B cell (primary cell): ENCODE measurements at regions not wholly inside any gene's neighbourhood (a gene's known extent, or its start where the extent isn't known, plus 50 kb on each side); places are given as distances from the start of the nearest gene placed in this dataset.

Experiments
- ATAC-seq: fragments of 200-7000 bp; cut with Tn5 transposase; one replicate; pipeline ENCODE4 v1.10.0; 2021; ENCODE audit warnings: low read depth, mild to moderate bottlenecking, moderate number of reproducible peaks, moderate library complexity
- CTCF ChIA-PET: fragments of 350-600 bp; sonication (Branson Sonifier 250); formaldehyde crosslinking; loops from one replicate; lab custom pipeline; 2021; ENCODE audit warnings: antibody characterized with exemption, inconsistent platforms; lab: Charles Lee
- POLR2A ChIA-PET: fragments of 350-600 bp; sonication (Branson Sonifier 250); formaldehyde crosslinking; loops from one replicate; lab custom pipeline; 2021; ENCODE audit warnings: antibody characterized with exemption; lab: Charles Lee
- DNase-seq: peaks from one replicate; pipeline ENCODE4 v3.0.0; 2013
- H2AFZ ChIP-seq: 2 replicates; pipeline ENCODE4 v1.6.1; 2012; ENCODE audit warnings: mild to moderate bottlenecking, low read depth, low read length; ENCODE audit not compliant: insufficient read depth, poor library complexity, severe bottlenecking
- H3K27ac ChIP-seq, 2 donors: 1 replicate in 1 of 2; 2 replicates in 1 of 2; pipeline ENCODE4 v1.5.1; 2012 to 2013; ENCODE audit warnings: low read length in 2 of 2, mild to moderate bottlenecking in 2 of 2, moderate library complexity in 1 of 2
- H3K27me3 ChIP-seq, 4 experiments: fragments of 200-600 bp in 1 of 4; sonication (generic) in 1 of 4; replicated peaks in 1 of 4; 1 replicate in 2 of 4; 2 replicates in 2 of 4; pipeline versions ENCODE4 v1.6.1 to v1.7.0; 2013 to 2016; ENCODE audit warnings: low read length in 3 of 4, mild to moderate bottlenecking in 2 of 4, mixed read lengths in 1 of 4, moderate library complexity in 1 of 4; ENCODE audit not compliant: insufficient read depth in 4 of 4, control insufficient read depth in 3 of 4; ENCODE audit errors: control extremely low read depth in 1 of 4
- H3K36me3 ChIP-seq, 2 experiments: replicated peaks in 1 of 2; 1 replicate in 1 of 2; 2 replicates in 1 of 2; pipeline versions ENCODE4 v1.6.1 to v1.7.1; 2013; ENCODE audit warnings: low read length in 1 of 2; ENCODE audit not compliant: insufficient read depth in 2 of 2, control insufficient read depth in 1 of 2; ENCODE audit errors: control extremely low read depth in 1 of 2, extremely low read depth in 1 of 2
- H3K4me1 ChIP-seq, 2 donors: fragments of 200-600 bp in 1 of 2; sonication (generic) in 1 of 2; 1 replicate in 1 of 2; 2 replicates in 1 of 2; pipeline versions ENCODE4 v1.5.1 to v1.6.1; 2013 to 2017; ENCODE audit warnings: low read length in 2 of 2; ENCODE audit not compliant: control insufficient read depth in 2 of 2, insufficient read depth in 2 of 2
- H3K4me2 ChIP-seq: replicated peaks from 2 replicates; pipeline ENCODE3; 2012; ENCODE audit warnings: mild to moderate bottlenecking, low read depth, low read length; ENCODE audit not compliant: poor library complexity, severe bottlenecking
- H3K4me3 ChIP-seq, 5 experiments: fragments of 200-600 bp in 1 of 5; sonication (generic) in 1 of 5; 1 replicate in 3 of 5; 2 replicates in 2 of 5; pipeline versions ENCODE4 v1.5.1 to v1.7.0; 2011 to 2016; ENCODE audit warnings: low read length in 4 of 5, mild to moderate bottlenecking in 4 of 5, low read depth in 2 of 5, control low read depth in 1 of 5, moderate library complexity in 1 of 5; ENCODE audit not compliant: insufficient read depth in 1 of 5; ENCODE audit errors: control extremely low read depth in 1 of 5, extremely low read depth in 1 of 5
- H3K79me2 ChIP-seq: fragments of 200-600 bp; sonication (generic); one replicate; pipeline ENCODE4 v1.6.0; 2016; ENCODE audit warnings: low read length; ENCODE audit not compliant: control insufficient read depth, insufficient read depth
- H3K9ac ChIP-seq: fragments of 200-600 bp; sonication (generic); 2 replicates; pipeline ENCODE4 v1.6.1; 2017; ENCODE audit warnings: mild to moderate bottlenecking, low read length, moderate library complexity
- H3K9me3 ChIP-seq, 3 donors: one replicate each; pipeline versions ENCODE4 v1.6.1 to v1.7.1; 2013; ENCODE audit warnings: low read length in 2 of 3; ENCODE audit not compliant: control insufficient read depth in 2 of 3, insufficient read depth in 1 of 3; ENCODE audit errors: control extremely low read depth in 1 of 3
- H4K20me1 ChIP-seq: 2 replicates; pipeline ENCODE4 v1.6.0; 2012; ENCODE audit warnings: mild to moderate bottlenecking, low read length; ENCODE audit not compliant: insufficient read depth, control insufficient read depth, poor library complexity, severe bottlenecking
- H3K27ac Mint-ChIP-seq: one replicate; pipeline ENCODE4 v1.8.0; 2021; ENCODE audit warnings: mixed read lengths
- H3K27me3 Mint-ChIP-seq: one replicate; pipeline ENCODE4 v1.8.0; 2021; ENCODE audit warnings: mixed read lengths
- H3K4me1 Mint-ChIP-seq: one replicate; pipeline ENCODE4 v1.8.0; 2021; ENCODE audit warnings: mixed read lengths
- H3K4me3 Mint-ChIP-seq: one replicate; pipeline ENCODE4 v1.8.0; 2021; ENCODE audit warnings: mixed read lengths
- H3K9me3 Mint-ChIP-seq: one replicate; pipeline ENCODE4 v1.8.0; 2022; ENCODE audit warnings: mixed read lengths; ENCODE audit not compliant: insufficient read depth
- CTCF ChIP-seq: fragments of 200-600 bp; IDR thresholded peaks from one replicate; pipeline ENCODE4 v1.8.0; 2022; ENCODE audit warnings: antibody characterized with exemption, mild to moderate bottlenecking
- EZH2 ChIP-seq: IDR thresholded peaks from 2 replicates; pipeline ENCODE4 v1.6.1; 2012; ENCODE audit warnings: borderline replicate concordance, low read depth, mild to moderate bottlenecking, moderate library complexity, low read length; ENCODE audit not compliant: insufficient read depth, poor library complexity, severe bottlenecking
- WGBS: methylation state at CpG from one replicate; pipeline ENCODE4 v1.1.5; 2013; ENCODE audit warnings: missing lambda C conversion rate; ENCODE audit not compliant: insufficient coverage; 5-methylcytosine and 5-hydroxymethylcytosine counted together
- intact Hi-C: fragments of 100-400 bp; cut with micrococcal nuclease; formaldehyde crosslinking; loops from one replicate; pipeline ENCODE4 v1.10.0; 2022

GRCh38 chr14:85822236-85822635 lies 292.3 kb downstream of the FLRT2 start:
- H3K79me2 ChIP-seq, result no peaks in the 10 kb centered on the region
- H3K4me3 Mint-ChIP-seq, result no peak overlapping the region
- no peak for DNase-seq
- CTCF ChIA-PET, result no interaction called here
- H3K36me3 ChIP-seq, result no peaks in the 10 kb centered on the region
- TF ChIP-seq CTCF, result no peak
- TF ChIP-seq EZH2, result no peak
- H3K9me3 ChIP-seq, result no peaks in the 10 kb centered on the region
- H3K27ac ChIP-seq, result no peak overlapping the region
- WGBS, result no CpG with 5 or more reads among the region's 3 CpGs
- no peak overlapping the region for H3K9ac ChIP-seq
- H3K4me1 ChIP-seq, result no peaks in the 10 kb centered on the region
- H2AFZ ChIP-seq, result no peak overlapping the region
- intact Hi-C loops, result no loop called here
- H3K4me2 ChIP-seq, result no peak overlapping the region
- POLR2A ChIA-PET, result no interaction called here
- H3K27me3 ChIP-seq, result no peaks in the 10 kb centered on the region
- H3K9me3 Mint-ChIP-seq, result no peaks in the 10 kb centered on the region
- no peaks in the 10 kb centered on the region for H4K20me1 ChIP-seq
- H3K27me3 Mint-ChIP-seq, result no peaks in the 10 kb centered on the region
- no peak for ATAC-seq
- no peak overlapping the region for H3K4me3 ChIP-seq
- no peak overlapping the region for H3K27ac Mint-ChIP-seq
- no peaks in the 10 kb centered on the region for H3K4me1 Mint-ChIP-seq

- no peaks in the 10 kb centered on the region for H3K9me3 Mint-ChIP-seq
- H3K4me3 Mint-ChIP-seq, result no peak overlapping the region
- TF ChIP-seq CTCF (no peak), EZH2 (no peak)
- ChIA-PET POLR2A (no interaction called here), CTCF (no interaction called here)
- Histone ChIP-seq H3K9me3 (no peaks in the 10 kb centered on the region), H3K79me2 (no peaks in the 10 kb centered on the region), H3K9ac (no peak overlapping the region), H3K27ac (no peak overlapping the region), H4K20me1 (no peaks in the 10 kb centered on the region), H3K36me3 (no peaks in the 10 kb centered on the region), H3K4me1 (no peaks in the 10 kb centered on the region), H3K27me3 (no peaks in the 10 kb centered on the region), H3K4me2 (no peak overlapping the region), H3K4me3 (no peak overlapping the region), H2AFZ (no peak overlapping the region)
- WGBS, result 80% methylated on average over 1 of the region's 1 CpG
- ATAC-seq, result no peak
- H3K4me1 Mint-ChIP-seq, result no peaks in the 10 kb centered on the region
- no peak overlapping the region for H3K27ac Mint-ChIP-seq
- intact Hi-C loops, result no loop called here
- H3K27me3 Mint-ChIP-seq, result no peaks in the 10 kb centered on the region
- DNase-seq, result no peak
Measured at GRCh38 chr14:85817430-85817829, 287.5 kb downstream of the FLRT2 start.
